Activated CD4-positive, alpha-beta T cell treated with anti-CD3 and anti-CD28 coated beads for 1 hour (primary cell): ENCODE measurements at regions not wholly inside any gene's neighbourhood (a gene's known extent, or its start where the extent isn't known, plus 50 kb on each side); places are given as distances from the start of the nearest gene placed in this dataset.
A peak's percentile ranks its signal among the peaks of the same experiment; 100 is the strongest.

Experiments used
- DNase-seq: peaks from one replicate; pipeline ENCODE4 v3.0.0-alpha.2; 2020

GRCh38 chr16:85258629-85259028 is 146.4 kb upstream of the CIBAR2 start:
- no peak for DNase-seq

GRCh38 chr16:85259115-85259831 is 147.0 kb upstream of the CIBAR2 start:
- no peak for DNase-seq

GRCh38 chr16:85259832-85260167 is 147.5 kb upstream of the CIBAR2 start:
- DNase-seq: no peak

- no peak for DNase-seq
These were observed 148.9 kb upstream of the CIBAR2 start for GRCh38 chr16:85261204-85261603.

- DNase-seq: no peak
These were observed 149.6 kb upstream of the CIBAR2 start for GRCh38 chr16:85261657-85262557.

- DNase-seq: no peak
These were observed 150.4 kb upstream of the CIBAR2 start for GRCh38 chr16:85262558-85263238.

GRCh38 chr16:85263239-85263585 is 150.9 kb upstream of the CIBAR2 start:
- DNase-seq: no peak

GRCh38 chr16:85264752-85265151 is 152.5 kb upstream of the CIBAR2 start:
- DNase-seq: no peak

- no peak for DNase-seq
These were observed 153.0 kb upstream of the CIBAR2 start for GRCh38 chr16:85265161-85265784.

- DNase-seq: no peak
These were observed 153.5 kb upstream of the CIBAR2 start for GRCh38 chr16:85265810-85266209.

- no peak for DNase-seq
These were observed 154.6 kb upstream of the CIBAR2 start for GRCh38 chr16:85266857-85267256.

- no peak for DNase-seq
These were observed 155.2 kb upstream of the CIBAR2 start for GRCh38 chr16:85267414-85267945.

GRCh38 chr16:85269165-85269564 is 156.9 kb upstream of the CIBAR2 start:
- no peak for DNase-seq

GRCh38 chr16:85270374-85270773 is 158.1 kb upstream of the CIBAR2 start:
- DNase-seq: no peak

GRCh38 chr16:85271198-85271597 is 158.9 kb upstream of the CIBAR2 start:
- no peak for DNase-seq

- no peak for DNase-seq
These were observed 161.0 kb upstream of the CIBAR2 start for GRCh38 chr16:85273293-85273692.

- no peak for DNase-seq
These were observed 162.2 kb upstream of the CIBAR2 start for GRCh38 chr16:85274501-85274900.

- no peak for DNase-seq
These were observed 162.7 kb upstream of the CIBAR2 start for GRCh38 chr16:85274924-85275323.

GRCh38 chr16:85275533-85276249 is 163.4 kb upstream of the CIBAR2 start:
- peak; percentile 48 for DNase-seq

GRCh38 chr16:85276258-85276657 is 164.0 kb upstream of the CIBAR2 start:
- no peak for DNase-seq

GRCh38 chr16:85276721-85277120 is 164.4 kb upstream of the CIBAR2 start:
- no peak for DNase-seq

- DNase-seq: no peak
These were observed 166.6 kb upstream of the CIBAR2 start for GRCh38 chr16:85278839-85279238.
